GM12892 (cell line): ENCODE measurements at regions not wholly inside any gene's neighbourhood (a gene's known extent, or its start where the extent isn't known, plus 50 kb on each side); places are given as distances from the start of the nearest gene placed in this dataset.

Experiments
- POLR2A ChIP-seq: IDR thresholded peaks from 2 replicates; pipeline ENCODE4 v1.6.1; 2011; ENCODE audit warnings: low read depth, low read length, control low read depth
- POLR2AphosphoS5 ChIP-seq: IDR thresholded peaks from 2 replicates; pipeline ENCODE4 v1.6.1; 2011; ENCODE audit warnings: low read depth, low read length, control low read depth
- TAF1 ChIP-seq: IDR thresholded peaks from 2 replicates; pipeline ENCODE4 v1.6.1; 2011; ENCODE audit warnings: low read depth, mild to moderate bottlenecking, control low read depth, low read length, borderline replicate concordance

- no peak for TF ChIP-seq POLR2A
- no peak for TF ChIP-seq POLR2AphosphoS5
- no peak for TF ChIP-seq TAF1
Observed at GRCh38 chr14:29465095-29465494, 462.6 kb downstream of the PRKD1 start.
